HL-60 (cell line): ENCODE measurements at regions not wholly inside any gene's neighbourhood (a gene's known extent, or its start where the extent isn't known, plus 50 kb on each side); places are given as distances from the start of the nearest gene placed in this dataset.

ENCODE experiments used
- DNase-seq, 2 experiments: peaks; one replicate each; pipeline ENCODE4 v3.0.0-alpha.2; 2010 to 2020; ENCODE audit warnings: low read depth in 1 of 2, low spot score in 1 of 2
- H3K27ac ChIP-seq: fragments of 250-450 bp; sonication (Bioruptor Pico); replicated peaks from 2 replicates; pipeline ENCODE4 v1.5.1; 2020; ENCODE audit warnings: mild to moderate bottlenecking, moderate library complexity
- H3K27me3 ChIP-seq: fragments of 250-450 bp; sonication (Bioruptor Pico); 2 replicates; pipeline ENCODE4 v1.5.1; 2021; ENCODE audit warnings: mild to moderate bottlenecking, moderate library complexity; ENCODE audit not compliant: insufficient read depth, poor library complexity, severe bottlenecking
- H3K4me3 ChIP-seq: replicated peaks from 2 replicates; pipeline ENCODE4 v1.5.1; 2011; ENCODE audit warnings: mild to moderate bottlenecking, control low read depth, low read length; ENCODE audit not compliant: insufficient read depth
- CTCF ChIP-seq: IDR thresholded peaks from one replicate; pipeline ENCODE4 v1.5.1; 2011; ENCODE audit warnings: low read length, control low read depth, inconsistent platforms; ENCODE audit not compliant: insufficient read depth
- GABPA ChIP-seq: IDR thresholded peaks from 2 replicates; pipeline ENCODE4 v1.6.1; 2012; ENCODE audit warnings: low read depth
- POLR2AphosphoS5 ChIP-seq: IDR thresholded peaks from 2 replicates; pipeline ENCODE4 v1.6.1; 2012; ENCODE audit warnings: low read depth
- REST ChIP-seq: IDR thresholded peaks from 2 replicates; pipeline ENCODE4 v1.6.1; 2012; ENCODE audit warnings: low read depth; ENCODE audit not compliant: insufficient replicate concordance
- SPI1 ChIP-seq: IDR thresholded peaks from 2 replicates; pipeline ENCODE4 v1.6.1; 2012; ENCODE audit warnings: low read depth, mild to moderate bottlenecking, borderline replicate concordance

- no peaks in the 10 kb centered on the region for H3K27me3 ChIP-seq
- no peak overlapping the region for H3K4me3 ChIP-seq
- H3K27ac ChIP-seq = no peak overlapping the region
- TF ChIP-seq POLR2AphosphoS5 (no peak), REST (no peak), GABPA (no peak), CTCF (no peak), SPI1 (no peak)
- DNase-seq = no peak
Observed at GRCh38 chr10:111303887-111304286, 227.1 kb downstream of the ADRA2A start.

GRCh38 chr10:111316722-111317212 is 239.9 kb downstream of the ADRA2A start:
- Histone ChIP-seq H3K4me3 (no peak overlapping the region), H3K27ac (no peak overlapping the region), H3K27me3 (no peaks in the 10 kb centered on the region)
- TF ChIP-seq POLR2AphosphoS5 = no peak
- no peak for TF ChIP-seq CTCF
- no peak for TF ChIP-seq REST
- TF ChIP-seq SPI1 = no peak
- DNase-seq = no peak

- Histone ChIP-seq H3K27ac (no peak overlapping the region), H3K27me3 (no peaks in the 10 kb centered on the region), H3K4me3 (no peak overlapping the region)
- no peak for DNase-seq
- no peak for TF ChIP-seq GABPA
- TF ChIP-seq SPI1 = no peak
- TF ChIP-seq POLR2AphosphoS5 = no peak
- no peak for TF ChIP-seq REST
- no peak for TF ChIP-seq CTCF
Observed at GRCh38 chr10:111319866-111320265, 243.0 kb downstream of the ADRA2A start.
